H1 (cell line): ENCODE measurements at regions not wholly inside any gene's neighbourhood (a gene's known extent, or its start where the extent isn't known, plus 50 kb on each side); places are given as distances from the start of the nearest gene placed in this dataset.

Source experiments
- CTCF ChIA-PET: fragments of 300-600 bp; sonication (Branson Sonifier 250); formaldehyde crosslinking; loops from one replicate; lab custom pipeline; 2021; ENCODE audit not compliant: partially characterized antibody; lab: Charles Lee
- POLR2A ChIA-PET: fragments of 300-600 bp; sonication (Branson Sonifier 250); formaldehyde crosslinking; loops from one replicate; lab custom pipeline; 2021; ENCODE audit warnings: inconsistent platforms; ENCODE audit not compliant: partially characterized antibody; lab: Charles Lee
- DNase-seq, 2 experiments: peaks; one replicate each; pipeline versions ENCODE4 v3.0.0 to v3.0.0-alpha.2; 2010 to 2022; ENCODE audit warnings: low spot score in 2 of 2, low read depth in 1 of 2, mixed read lengths in 1 of 2
- FAIRE-seq: peaks from 2 replicates; lab custom pipeline; 2011; peaks lifted over from hg19 to GRCh38; lab: Jason Lieb, UNC
- H2AFZ ChIP-seq: 2 replicates; pipeline ENCODE4 v1.8.1; 2012; ENCODE audit warnings: low read length, inconsistent platforms
- H2AK5ac ChIP-seq: 2 replicates; pipeline ENCODE4 v1.6.1; 2013; ENCODE audit warnings: low read depth, low read length
- H2BK120ac ChIP-seq: replicated peaks from 2 replicates; pipeline ENCODE3; 2013; ENCODE audit warnings: low read depth, low read length, inconsistent platforms
- H2BK12ac ChIP-seq: 2 replicates; pipeline ENCODE4 v1.6.1; 2013; ENCODE audit warnings: low read depth, low read length
- H2BK15ac ChIP-seq: 2 replicates; pipeline ENCODE4 v1.6.1; 2013; ENCODE audit warnings: low read length
- H2BK20ac ChIP-seq: 2 replicates; pipeline ENCODE4 v1.6.1; 2013; ENCODE audit warnings: low read length
- H2BK5ac ChIP-seq: 2 replicates; pipeline ENCODE4 v1.6.1; 2013; ENCODE audit warnings: low read depth, low read length
- H3K14ac ChIP-seq: 2 replicates; pipeline ENCODE4 v1.6.1; 2013; ENCODE audit warnings: inconsistent platforms; ENCODE audit not compliant: insufficient read length
- H3K18ac ChIP-seq: 2 replicates; pipeline ENCODE4 v1.6.1; 2013; ENCODE audit warnings: low read length; ENCODE audit errors: extremely low read depth
- H3K23ac ChIP-seq: 2 replicates; pipeline ENCODE4 v1.6.1; 2013; ENCODE audit warnings: inconsistent platforms; ENCODE audit not compliant: insufficient read length
- H3K23me2 ChIP-seq: 2 replicates; pipeline ENCODE4 v1.6.1; 2013; ENCODE audit warnings: low read depth, low read length
- H3K27ac ChIP-seq: 2 replicates; pipeline ENCODE4 v1.6.1; 2011; ENCODE audit warnings: low read depth, low read length, inconsistent platforms
- H3K27me3 ChIP-seq, 4 experiments: replicated peaks in 1 of 4; 1 replicate in 1 of 4; 2 replicates in 3 of 4; pipeline versions ENCODE4 v1.6.1 to v1.8.1; 2011 to 2013; ENCODE audit warnings: low read length in 3 of 4, mild to moderate bottlenecking in 3 of 4, inconsistent platforms in 2 of 4, mixed read lengths in 2 of 4, moderate library complexity in 1 of 4; ENCODE audit not compliant: control insufficient read depth in 3 of 4, insufficient read depth in 3 of 4; ENCODE audit errors: extremely low read depth in 1 of 4
- H3K36me3 ChIP-seq, 4 experiments: 2 replicates each; pipeline versions ENCODE4 v1.6.1 to v1.8.1; 2011 to 2013; ENCODE audit warnings: mild to moderate bottlenecking in 4 of 4, low read length in 3 of 4, moderate library complexity in 2 of 4, control low read depth in 1 of 4, inconsistent platforms in 1 of 4; ENCODE audit not compliant: insufficient read depth in 4 of 4, control insufficient read depth in 2 of 4
- H3K4ac ChIP-seq: replicated peaks from 2 replicates; pipeline ENCODE3; 2013; ENCODE audit warnings: low read length, low read depth, mixed read lengths, inconsistent platforms; ENCODE audit not compliant: insufficient read length
- H3K4me1 ChIP-seq, 4 experiments: replicated peaks in 1 of 4; 1 replicate in 1 of 4; 2 replicates in 3 of 4; pipeline versions ENCODE4 v1.6.1 to v1.8.1; 2011 to 2013; ENCODE audit warnings: low read length in 3 of 4, inconsistent platforms in 2 of 4, mixed read lengths in 1 of 4; ENCODE audit not compliant: insufficient read depth in 4 of 4, control insufficient read depth in 3 of 4
- H3K4me2 ChIP-seq, 2 experiments: 2 replicates each; pipeline versions ENCODE4 v1.6.1 to v1.8.1; 2011 to 2013; ENCODE audit warnings: low read depth in 2 of 2, low read length in 2 of 2, control low read depth in 1 of 2, inconsistent platforms in 1 of 2, mild to moderate bottlenecking in 1 of 2; ENCODE audit not compliant: insufficient read depth in 1 of 2
- H3K4me3 ChIP-seq, 4 experiments: fragments of 200-600, 300-600 bp in 1 of 4; sonication (generic), shearing (Covaris generic), sonication (Bioruptor Twin) in 1 of 4; 2 replicates each; pipeline versions ENCODE4 v1.5.1 to v1.8.1; 2011 to 2016; ENCODE audit warnings: low read length in 4 of 4, low read depth in 3 of 4, control low read depth in 2 of 4, inconsistent platforms in 2 of 4, mild to moderate bottlenecking in 2 of 4, mixed read lengths in 1 of 4, moderate library complexity in 1 of 4; ENCODE audit not compliant: insufficient read depth in 2 of 4; ENCODE audit errors: extremely low read depth in 1 of 4
- H3K56ac ChIP-seq: replicated peaks from 2 replicates; pipeline ENCODE3; 2013; ENCODE audit warnings: low read depth, mild to moderate bottlenecking, mixed read lengths, low read length, inconsistent platforms; ENCODE audit not compliant: insufficient read length
- H3K79me1 ChIP-seq: 2 replicates; pipeline ENCODE4 v1.6.1; 2013; ENCODE audit warnings: low read depth, low read length, control low read depth
- H3K79me2 ChIP-seq, 2 experiments: 2 replicates each; pipeline versions ENCODE4 v1.6.1 to v1.8.1; 2012 to 2013; ENCODE audit warnings: low read length in 2 of 2, mild to moderate bottlenecking in 2 of 2, inconsistent platforms in 1 of 2; ENCODE audit not compliant: insufficient read depth in 2 of 2, control insufficient read depth in 1 of 2
- H3K9ac ChIP-seq, 4 experiments: replicated peaks in 1 of 4; 1 replicate in 1 of 4; 2 replicates in 3 of 4; pipeline versions ENCODE4 v1.6.1 to v1.8.1; 2011 to 2013; ENCODE audit warnings: low read depth in 3 of 4, low read length in 3 of 4, control low read depth in 2 of 4, mild to moderate bottlenecking in 2 of 4, moderate library complexity in 2 of 4, inconsistent platforms in 1 of 4; ENCODE audit errors: extremely low read depth in 1 of 4
- H3K9me3 ChIP-seq, 2 experiments: 2 replicates each; pipeline versions ENCODE4 v1.6.1 to v1.8.1; 2012 to 2013; ENCODE audit warnings: mild to moderate bottlenecking in 2 of 2, moderate library complexity in 2 of 2, control low read depth in 1 of 2, inconsistent platforms in 1 of 2, low read depth in 1 of 2, low read length in 1 of 2, mixed read lengths in 1 of 2; ENCODE audit not compliant: insufficient read depth in 2 of 2
- H4K20me1 ChIP-seq, 2 experiments: replicated peaks in 1 of 2; 2 replicates each; pipeline versions ENCODE3 to v1.8.1; 2011 to 2013; ENCODE audit warnings: inconsistent platforms in 2 of 2, low read length in 2 of 2, mild to moderate bottlenecking in 1 of 2; ENCODE audit not compliant: insufficient read depth in 2 of 2, control insufficient read depth in 1 of 2
- H4K5ac ChIP-seq: 2 replicates; pipeline ENCODE4 v1.6.1; 2013; ENCODE audit warnings: low read length, low read depth, mixed read lengths, inconsistent platforms; ENCODE audit not compliant: insufficient read length
- H4K8ac ChIP-seq: 2 replicates; pipeline ENCODE4 v1.8.0; 2013; ENCODE audit warnings: mild to moderate bottlenecking, moderate library complexity, low read length, inconsistent platforms; ENCODE audit not compliant: insufficient read depth; ENCODE audit errors: extremely low read depth
- H4K91ac ChIP-seq: replicated peaks from 2 replicates; pipeline ENCODE3; 2013; ENCODE audit warnings: low read length, mixed read lengths, inconsistent platforms; ENCODE audit not compliant: insufficient read length
- NRF1 ChIP-seq: IDR thresholded peaks from 2 replicates; pipeline ENCODE4 v1.6.1; 2011; ENCODE audit warnings: mild to moderate bottlenecking, low read depth, low read length, improper control_type of control experiment
- WGBS, 2 experiments: shearing (Covaris generic) in 1 of 2; methylation state at CpG; one replicate each; pipeline versions ENCODE4 v1.1.6 to v1.1.7; 2013 to 2015; ENCODE audit warnings: low lambda C conversion rate in 2 of 2, mixed read lengths in 2 of 2, inconsistent platforms in 1 of 2, low coverage in 1 of 2, missing lambda C conversion rate in 1 of 2; ENCODE audit not compliant: insufficient replicate concordance in 2 of 2, insufficient coverage in 1 of 2, insufficient read length in 1 of 2; ENCODE audit errors: extremely low coverage in 1 of 2, missing lambda C conversion rate in 1 of 2; 5-methylcytosine and 5-hydroxymethylcytosine counted together

DNA sequence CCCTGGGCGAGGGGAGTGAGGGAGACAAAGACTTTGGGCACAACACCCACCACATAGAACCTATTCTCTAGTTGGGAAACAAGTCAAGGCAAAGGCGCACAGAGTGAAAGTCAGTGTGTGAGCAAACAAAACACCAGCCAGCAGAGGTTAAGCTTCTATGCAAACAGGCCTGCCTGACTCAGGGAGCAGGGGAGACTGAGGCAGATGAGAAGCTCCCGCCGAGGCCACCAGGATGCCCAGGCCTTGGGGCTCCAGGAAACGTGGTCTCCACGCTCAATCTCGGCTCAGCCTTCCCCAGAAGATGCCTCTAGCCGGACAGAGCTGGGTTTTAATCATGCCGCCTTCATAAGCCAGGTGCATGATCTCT, 74.1 kb upstream of the KCNMA1 start:
- no peaks in the 10 kb centered on the region for H3K79me2 ChIP-seq
- no peak for FAIRE-seq
- H3K4me1 ChIP-seq = peaks cover 6 to 24% (median 20%) of the 10 kb centered on the region in 4 experiments
- ChIA-PET POLR2A (interaction anchor here (0.9 to 2.0 kb wide), 2 partner anchors 26 to 57 kb away, joined by 3 to 4 read pairs; no protein-coding TSS in a partner anchor), CTCF (interaction anchor here (0.6 to 8.5 kb wide), 58 partner anchors 8 to 551 kb away, joined by 3 to 112 read pairs (median 4); partner anchors contain the start of gene KCNMA1)
- no peak overlapping the region for H3K14ac ChIP-seq
- H3K4me2 ChIP-seq = peak overlapping the region in 1 of 2 experiments; percentile 30; a peak in 2 of 4 replicates
- H3K56ac ChIP-seq = no peak overlapping the region
- peak overlapping the region; percentile 48; the same call in 1 of the 2 replicates for H3K18ac ChIP-seq
- no peak overlapping the region for H3K23ac ChIP-seq
- peak overlapping the region; percentile 90; the same call in 1 of the 2 replicates for H2BK20ac ChIP-seq
- 0 out of 2 replicates have a peak overlapping the region, but pooled peaks have one; percentile 70 for H2AFZ ChIP-seq
- H2AK5ac ChIP-seq = no peak overlapping the region
- no peaks in the 10 kb centered on the region for H3K9me3 ChIP-seq
- no peak for DNase-seq
- no peak overlapping the region for H3K4ac ChIP-seq
- H4K5ac ChIP-seq = no peak overlapping the region
- no peak overlapping the region for H3K27ac ChIP-seq
- H4K8ac ChIP-seq = no peak overlapping the region
- H2BK15ac ChIP-seq = peak overlapping the region; percentile 95
- H3K27me3 ChIP-seq = peaks cover 0 to 11% (median 0%) of the 10 kb centered on the region in 4 experiments; a peak in 4 of 7 replicates
- H2BK120ac ChIP-seq = no peak overlapping the region
- no peak for TF ChIP-seq NRF1
- H2BK5ac ChIP-seq = peak overlapping the region; percentile 57; the same call in 1 of the 2 replicates
- H2BK12ac ChIP-seq = peak overlapping the region; percentile 97; the same call in 1 of the 2 replicates
- no peak overlapping the region for H3K4me3 ChIP-seq
- peak overlapping the region; percentile 68 for H4K91ac ChIP-seq
- no peaks in the 10 kb centered on the region for H4K20me1 ChIP-seq
- H3K79me1 ChIP-seq = no peaks in the 10 kb centered on the region
- WGBS, 2 experiments = 49% methylated on average over 8 of the region's 9 CpGs; no CpG with 5 or more reads in 1 of the 2 experiments
- H3K36me3 ChIP-seq = no peaks in the 10 kb centered on the region
- H3K23me2 ChIP-seq = peaks cover 6% of the 10 kb centered on the region; the same call in 1 of the 2 replicates
- no peak overlapping the region for H3K9ac ChIP-seq
